ENCODE measurements at regions not wholly inside any gene's neighbourhood (a gene's known extent, or its start where the extent isn't known, plus 50 kb on each side); places are given as distances from the start of the nearest gene placed in this dataset.

DNA sequence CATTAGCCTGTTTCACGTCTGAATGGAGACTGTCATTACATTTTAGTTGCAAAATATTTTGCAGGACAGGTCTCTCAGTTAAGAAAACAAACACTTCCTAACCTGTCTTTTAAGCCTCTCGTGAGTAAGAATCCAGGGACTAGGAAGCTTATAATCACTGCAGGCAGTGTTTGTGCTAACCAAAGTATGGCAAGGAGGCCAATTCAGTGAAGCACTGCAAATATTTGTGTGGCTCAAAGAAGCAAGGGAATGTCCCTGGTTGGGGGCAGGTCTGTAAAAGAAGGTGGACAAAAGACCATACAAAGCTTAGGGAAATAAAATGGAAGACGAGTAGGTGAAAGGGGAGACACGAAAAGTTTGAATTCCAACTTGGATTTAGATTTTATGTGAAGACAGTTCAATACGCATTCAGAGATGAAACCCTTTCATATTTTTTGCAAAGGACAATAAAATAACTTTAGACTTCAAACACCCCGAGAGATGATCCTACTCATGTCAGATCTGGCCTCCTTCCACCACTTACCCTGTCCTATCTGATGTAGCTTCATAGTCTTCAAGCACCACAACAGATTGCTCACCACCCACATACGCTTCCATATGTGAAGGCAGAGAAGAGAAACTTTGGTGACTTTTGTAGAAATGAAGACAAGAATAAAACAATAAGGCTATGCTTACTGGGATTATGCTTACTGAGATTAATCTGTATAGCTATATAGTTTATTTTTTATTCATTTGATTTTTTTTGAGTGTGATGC is 240.9 kb downstream of the TUSC7 start:
- Histone ChIP-seq H3K4ac (replicated peaks; ENCODE audit: insufficient read length, low read depth, low read length) (no peak overlapping the region), H2BK5ac (ENCODE audit: low read depth, low read length) (no peak overlapping the region), H3K36me3 (ENCODE audit: control insufficient read depth in 2 of 4, insufficient read depth in 4 of 4, low read length in 3 of 4) (no peaks in the 10 kb centered on the region), H3K23me2 (ENCODE audit: low read depth, low read length) (no peaks in the 10 kb centered on the region), H4K5ac (ENCODE audit: insufficient read length, low read depth, low read length) (no peak overlapping the region), H4K20me1 (replicated peaks in 1 of 2; ENCODE audit: control insufficient read depth in 1 of 2, insufficient read depth in 2 of 2, low read length in 2 of 2) (no peaks in the 10 kb centered on the region), H3K4me1 (replicated peaks in 1 of 4; ENCODE audit: control insufficient read depth in 3 of 4, insufficient read depth in 4 of 4, low read length in 3 of 4) (peaks cover 0 to 4% (median 0%) of the 10 kb centered on the region in 4 experiments; a peak in 2 of 7 replicates), H2AFZ (ENCODE audit: low read length) (no peak overlapping the region), H3K27ac (ENCODE audit: low read depth, low read length) (no peak overlapping the region), H3K9ac (replicated peaks in 1 of 4; ENCODE audit: extremely low read depth in 1 of 4, low read depth in 3 of 4, low read length in 3 of 4) (no peak overlapping the region), H2BK120ac (replicated peaks; ENCODE audit: low read depth, low read length) (no peak overlapping the region), H3K79me1 (ENCODE audit: low read depth, low read length) (no peaks in the 10 kb centered on the region), H2AK5ac (ENCODE audit: low read depth, low read length) (no peak overlapping the region), H3K56ac (replicated peaks; ENCODE audit: insufficient read length, low read depth, low read length) (no peak overlapping the region), H3K27me3 (replicated peaks in 1 of 4; ENCODE audit: control insufficient read depth in 3 of 4, extremely low read depth in 1 of 4, insufficient read depth in 3 of 4, low read length in 3 of 4) (no peaks in the 10 kb centered on the region), H3K23ac (ENCODE audit: insufficient read length) (no peak overlapping the region), H3K4me3 (ENCODE audit: extremely low read depth in 1 of 4, insufficient read depth in 2 of 4, low read depth in 3 of 4, low read length in 4 of 4) (no peak overlapping the region), H2BK15ac (ENCODE audit: low read length) (no peak overlapping the region), H4K8ac (ENCODE audit: extremely low read depth, insufficient read depth, low read length) (no peak overlapping the region), H2BK20ac (ENCODE audit: low read length) (no peak overlapping the region), H3K18ac (ENCODE audit: extremely low read depth, low read length) (no peak overlapping the region), H4K91ac (replicated peaks; ENCODE audit: insufficient read length, low read length) (no peak overlapping the region), H3K4me2 (ENCODE audit: insufficient read depth in 1 of 2, low read depth in 2 of 2, low read length in 2 of 2) (no peak overlapping the region), H3K14ac (ENCODE audit: insufficient read length) (no peak overlapping the region), H3K79me2 (ENCODE audit: control insufficient read depth in 1 of 2, insufficient read depth in 2 of 2, low read length in 2 of 2) (no peaks in the 10 kb centered on the region), H2BK12ac (ENCODE audit: low read depth, low read length) (no peak overlapping the region), H3K9me3 (ENCODE audit: insufficient read depth in 2 of 2, low read depth in 1 of 2, low read length in 1 of 2) (no peaks in the 10 kb centered on the region)
- DNase-seq (ENCODE audit: low read depth in 1 of 2, low spot score in 2 of 2), result no peak
- ChIA-PET CTCF (ENCODE audit: partially characterized antibody) (interaction anchor here (0.6 to 1.6 kb wide), 4 partner anchors 11 to 16 kb away, joined by 3 read pairs; no protein-coding TSS in a partner anchor), POLR2A (ENCODE audit: partially characterized antibody) (interaction anchor here (0.6 kb wide), 1 partner anchor 513 kb away, joined by 3 read pairs; no protein-coding TSS in a partner anchor)
- no peak for FAIRE-seq
- 90% methylated on average over 7 of the region's 7 CpGs; no CpG with 5 or more reads in 1 of the 2 experiments for WGBS, 2 experiments (ENCODE audit: extremely low coverage in 1 of 2, insufficient coverage in 1 of 2, insufficient read length in 1 of 2, insufficient replicate concordance in 2 of 2, low coverage in 1 of 2, low lambda C conversion rate in 2 of 2, missing lambda C conversion rate in 1 of 2)
- TF ChIP-seq CEBPB (IDR thresholded peaks at IDR 0.05; ENCODE audit: low read depth, low read length) (no peak), SP4 (IDR thresholded peaks at IDR 0.05; ENCODE audit: low read length) (no peak), SP2 (IDR thresholded peaks at IDR 0.05; ENCODE audit: low read length) (no peak), KDM1A (IDR thresholded peaks at IDR 0.05; ENCODE audit: borderline replicate concordance, low read length) (no peak), RXRA (IDR thresholded peaks at IDR 0.05; ENCODE audit: insufficient read depth, low read depth, low read length) (no peak), GABPA (IDR thresholded peaks at IDR 0.05; ENCODE audit: borderline replicate concordance, insufficient read depth, low read length) (no peak), CREB1 (IDR thresholded peaks at IDR 0.05) (no peak), TCF12 (IDR thresholded peaks at IDR 0.05; ENCODE audit: low read depth, low read length) (no peak), ASH2L (IDR thresholded peaks at IDR 0.05; ENCODE audit: low read length) (no peak), CBX5 (IDR thresholded peaks at IDR 0.05; ENCODE audit: low read depth, low read length) (no peak), HDAC2 (IDR thresholded peaks at IDR 0.05; ENCODE audit: borderline replicate concordance in 1 of 2, low read depth in 2 of 2, low read length in 2 of 2) (no peak), HDAC6 (IDR thresholded peaks at IDR 0.05; ENCODE audit: low read depth, low read length) (no peak), RBBP5 (IDR thresholded peaks at IDR 0.05; ENCODE audit: borderline replicate concordance, low read depth, low read length) (no peak), PHF8 (conservative IDR thresholded peaks at IDR 0.05; ENCODE audit: low read depth, low read length) (no peak)
